ENCODE measurements at regions not wholly inside any gene's neighbourhood (a gene's known extent, or its start where the extent isn't known, plus 50 kb on each side); places are given as distances from the start of the nearest gene placed in this dataset.
A peak's percentile ranks its signal among the peaks of the same experiment; 100 is the strongest.

GRCh38 chr9:120291050-120291449, 288.9 kb downstream of the CDK5RAP2 start:
- no peak for DNase-seq

GRCh38 chr9:120289990-120290975, 289.7 kb downstream of the CDK5RAP2 start:
- DNase-seq, result no peak

GRCh38 chr9:120289098-120289497, 290.9 kb downstream of the CDK5RAP2 start:
- DNase-seq, result no peak

GRCh38 chr9:120286530-120286929, 293.4 kb downstream of the CDK5RAP2 start:
- no peak for DNase-seq

GRCh38 chr9:120284821-120285220, 295.1 kb downstream of the CDK5RAP2 start:
- DNase-seq, result peak; percentile 79

GRCh38 chr9:120281665-120282064, 298.3 kb downstream of the CDK5RAP2 start:
- DNase-seq, result no peak

- peak; percentile 17 for DNase-seq
Observed at GRCh38 chr9:120267929-120268328, 312.0 kb downstream of the CDK5RAP2 start.

- DNase-seq, result peak; percentile 99
Observed at GRCh38 chr9:120265791-120266190, 314.2 kb downstream of the CDK5RAP2 start.

GRCh38 chr9:120264528-120264927, 315.4 kb downstream of the CDK5RAP2 start:
- no peak for DNase-seq

GRCh38 chr9:120263836-120264235, 316.1 kb downstream of the CDK5RAP2 start:
- peak; percentile 19 for DNase-seq

GRCh38 chr9:120261419-120261818, 318.5 kb downstream of the CDK5RAP2 start:
- peak; percentile 83 for DNase-seq

GRCh38 chr9:120259100-120259499, 320.9 kb downstream of the CDK5RAP2 start:
- no peak for DNase-seq

GRCh38 chr9:120258096-120258495, 321.9 kb downstream of the CDK5RAP2 start:
- no peak for DNase-seq

- peak; percentile 95 for DNase-seq
Observed at GRCh38 chr9:120257483-120257882, 322.5 kb downstream of the CDK5RAP2 start.

GRCh38 chr9:120256146-120256545, 323.8 kb downstream of the CDK5RAP2 start:
- no peak for DNase-seq

- DNase-seq, result no peak
Observed at GRCh38 chr9:120252248-120252647, 327.7 kb downstream of the CDK5RAP2 start.

- peak; percentile 51 for DNase-seq
Observed at GRCh38 chr9:120242116-120242811, 337.7 kb downstream of the CDK5RAP2 start.

GRCh38 chr9:120236596-120236995, 343.4 kb downstream of the CDK5RAP2 start:
- no peak for DNase-seq

GRCh38 chr9:120235081-120235480, 344.9 kb downstream of the CDK5RAP2 start:
- DNase-seq, result peak; percentile 72

GRCh38 chr9:120230227-120230626, 349.7 kb downstream of the CDK5RAP2 start:
- DNase-seq, result no peak

GRCh38 chr9:120221844-120222243, 358.1 kb downstream of the CDK5RAP2 start:
- DNase-seq, result no peak

- DNase-seq, result peak; percentile 15
Observed at GRCh38 chr9:120214332-120214731, 365.6 kb downstream of the CDK5RAP2 start.

- DNase-seq, result no peak
Observed at GRCh38 chr9:120212853-120213200, 367.1 kb downstream of the CDK5RAP2 start.
